ENCODE measurements at regions not wholly inside any gene's neighbourhood (a gene's known extent, or its start where the extent isn't known, plus 50 kb on each side); places are given as distances from the start of the nearest gene placed in this dataset.

GRCh38 chr10:36042135-36042534 is 400.0 kb upstream of the FZD8 start:
- WGBS, 2 donors, result 83 to 87% methylated on average over 2 of the region's 2 CpGs
- Histone ChIP-seq H3K4me1 (no peaks in the 10 kb centered on the region), H3K27me3 (no peaks in the 10 kb centered on the region), H3K9me3 (no peaks in the 10 kb centered on the region), H3K36me3 (no peaks in the 10 kb centered on the region), H3K27ac (no peak overlapping the region), H3K4me3 (no peak overlapping the region)
- no peak for TF ChIP-seq CTCF (IDR thresholded peaks at IDR 0.05)
- DNase-seq (no peak), ATAC-seq (no peak)
- intact Hi-C loops (cut with DNase I), result no loop called here

- TF ChIP-seq CTCF (IDR thresholded peaks at IDR 0.05), result no peak
- intact Hi-C loops (cut with DNase I), result no loop called here
- 78 to 92% methylated on average over 3 of the region's 3 CpGs for WGBS, 2 donors
Observed at GRCh38 chr10:36038316-36038955, 396.3 kb upstream of the FZD8 start.

GRCh38 chr10:36036137-36036536 is 394.0 kb upstream of the FZD8 start:
- TF ChIP-seq CTCF (IDR thresholded peaks at IDR 0.05), result no peak
- Histone ChIP-seq H3K36me3 (no peaks in the 10 kb centered on the region), H3K27me3 (no peaks in the 10 kb centered on the region), H3K4me3 (no peak overlapping the region), H3K4me1 (no peaks in the 10 kb centered on the region), H3K9me3 (no peaks in the 10 kb centered on the region), H3K27ac (no peak overlapping the region)
- 92% methylated on average over 5 of the region's 5 CpGs for WGBS, 2 donors
- no peak for ATAC-seq
- intact Hi-C loops (cut with DNase I), result loop anchor here in 1 of 10 donors (1.0 kb wide), 1 partner anchor 33 kb away; no protein-coding TSS in a partner anchor
- DNase-seq, result no peak

More at GRCh38 chr10:36038316-36038955, 396.3 kb upstream of the FZD8 start:
- H3K4me3 ChIP-seq, result no peak overlapping the region
- ATAC-seq (no peak), DNase-seq (no peak)
- no peak overlapping the region for H3K27ac ChIP-seq
- H3K36me3 ChIP-seq, result no peaks in the 10 kb centered on the region
- H3K9me3 ChIP-seq, result no peaks in the 10 kb centered on the region
- H3K27me3 ChIP-seq, result no peaks in the 10 kb centered on the region
- no peaks in the 10 kb centered on the region for H3K4me1 ChIP-seq

- Histone ChIP-seq H3K27ac (no peak overlapping the region), H3K9me3 (no peaks in the 10 kb centered on the region), H3K27me3 (no peaks in the 10 kb centered on the region), H3K36me3 (no peaks in the 10 kb centered on the region), H3K4me3 (no peak overlapping the region), H3K4me1 (no peaks in the 10 kb centered on the region)
- no peak for TF ChIP-seq CTCF (IDR thresholded peaks at IDR 0.05)
- intact Hi-C loops (cut with DNase I), result no loop called here
- no peak for ATAC-seq
- no peak for DNase-seq
Observed at GRCh38 chr10:36033808-36034207, 391.7 kb upstream of the FZD8 start.

All from heart right ventricle (tissue), 16 donors.